ENCODE measurements at regions not wholly inside any gene's neighbourhood (a gene's known extent, or its start where the extent isn't known, plus 50 kb on each side); places are given as distances from the start of the nearest gene placed in this dataset.

GRCh38 chr2:7281231-7282201, 364.3 kb downstream of the RNF144A start:
- H3K4me1 ChIP-seq, result no peaks in the 10 kb centered on the region
- no peaks in the 10 kb centered on the region for H3K9me3 ChIP-seq
- H3K27ac ChIP-seq, result no peak overlapping the region
- H3K4me3 ChIP-seq, result no peak overlapping the region
- no peaks in the 10 kb centered on the region for H3K27me3 ChIP-seq
- TF ChIP-seq CTCF (IDR thresholded peaks at IDR 0.05), result no peak
- no peaks in the 10 kb centered on the region for H3K36me3 ChIP-seq
- no peak for DNase-seq (ENCODE audit: low spot score)

- Histone ChIP-seq H3K36me3 (no peaks in the 10 kb centered on the region), H3K27me3 (no peaks in the 10 kb centered on the region), H3K4me1 (no peaks in the 10 kb centered on the region), H3K4me3 (no peak overlapping the region), H3K9me3 (no peaks in the 10 kb centered on the region), H3K27ac (no peak overlapping the region)
- DNase-seq (ENCODE audit: low spot score), result no peak
- TF ChIP-seq CTCF (IDR thresholded peaks at IDR 0.05), result no peak
These were observed 368.9 kb downstream of the RNF144A start for GRCh38 chr2:7286120-7286519.

GRCh38 chr2:7288484-7288883, 371.3 kb downstream of the RNF144A start:
- no peak overlapping the region for H3K4me3 ChIP-seq
- TF ChIP-seq CTCF (IDR thresholded peaks at IDR 0.05), result no peak
- H3K27me3 ChIP-seq, result no peaks in the 10 kb centered on the region
- no peaks in the 10 kb centered on the region for H3K9me3 ChIP-seq
- H3K27ac ChIP-seq, result no peak overlapping the region
- no peak for DNase-seq (ENCODE audit: low spot score)
- H3K36me3 ChIP-seq, result no peaks in the 10 kb centered on the region
- H3K4me1 ChIP-seq, result no peaks in the 10 kb centered on the region

DNA sequence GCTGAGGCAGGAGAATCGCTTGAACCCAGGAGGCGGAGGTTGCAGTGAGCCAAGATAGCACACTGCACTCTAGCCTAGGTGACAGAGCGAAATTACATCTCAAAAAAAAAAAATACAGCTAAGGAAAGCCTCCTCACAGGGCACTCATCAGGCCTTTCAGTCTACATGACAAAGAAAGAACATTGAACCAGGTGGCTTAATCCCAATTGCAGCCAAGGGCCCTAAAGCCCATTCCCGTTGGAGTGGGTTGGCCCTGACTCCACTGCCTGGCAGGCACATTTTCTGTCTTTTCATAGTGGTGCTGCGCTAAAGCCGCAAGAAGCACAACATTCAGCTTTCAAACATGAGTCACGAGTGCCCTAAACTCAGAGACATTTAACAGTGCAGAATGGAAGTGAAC, 372.5 kb downstream of the RNF144A start:
- H3K27ac ChIP-seq, result no peak overlapping the region
- H3K27me3 ChIP-seq, result no peaks in the 10 kb centered on the region
- H3K36me3 ChIP-seq, result no peaks in the 10 kb centered on the region
- no peaks in the 10 kb centered on the region for H3K9me3 ChIP-seq
- DNase-seq (ENCODE audit: low spot score), result no peak
- no peaks in the 10 kb centered on the region for H3K4me1 ChIP-seq
- H3K4me3 ChIP-seq, result no peak overlapping the region
- TF ChIP-seq CTCF (IDR thresholded peaks at IDR 0.05), result no peak

- Histone ChIP-seq H3K9me3 (no peaks in the 10 kb centered on the region), H3K36me3 (no peaks in the 10 kb centered on the region), H3K27ac (no peak overlapping the region), H3K4me1 (no peaks in the 10 kb centered on the region), H3K27me3 (no peaks in the 10 kb centered on the region), H3K4me3 (no peak overlapping the region)
- TF ChIP-seq CTCF (IDR thresholded peaks at IDR 0.05), result no peak
- DNase-seq (ENCODE audit: low spot score), result no peak
These were observed 375.0 kb downstream of the RNF144A start for GRCh38 chr2:7292154-7292691.

Data from right atrium auricular region (tissue), 2 donors.